Hindlimb muscle (tissue), 1 donor: ENCODE measurements at regions not wholly inside any gene's neighbourhood (a gene's known extent, or its start where the extent isn't known, plus 50 kb on each side); places are given as distances from the start of the nearest gene placed in this dataset.

Experiments used
- DNase-seq: peaks from one replicate; pipeline ENCODE4 v3.0.0-alpha.2; 2013

- no peak for DNase-seq
These were observed 73.2 kb downstream of the GPR37 start for GRCh38 chr7:124692425-124692824.

GRCh38 chr7:124690840-124691239 is 74.8 kb downstream of the GPR37 start:
- DNase-seq = no peak

- no peak for DNase-seq
These were observed 75.7 kb downstream of the GPR37 start for GRCh38 chr7:124689931-124690330.

DNA sequence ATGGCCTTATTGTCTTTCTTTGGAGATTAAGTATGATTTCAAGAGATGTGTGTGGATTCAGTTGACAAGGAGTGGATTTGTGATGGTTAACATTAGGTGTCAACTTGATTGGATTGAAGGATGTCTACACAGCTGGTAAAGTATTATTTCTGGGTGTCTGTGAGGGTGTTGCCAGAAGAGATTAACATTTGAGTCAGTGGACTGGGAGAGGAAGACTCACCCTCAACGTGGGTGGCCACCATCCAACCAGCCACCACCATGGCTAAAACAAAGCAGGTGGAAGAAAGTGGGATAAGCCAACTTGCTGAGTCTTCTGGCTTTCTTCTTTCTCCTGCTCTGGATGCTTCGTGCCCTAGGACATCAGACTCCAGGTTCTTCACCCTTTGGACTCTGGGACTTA is 76.1 kb downstream of the GPR37 start:
- DNase-seq = no peak

DNA sequence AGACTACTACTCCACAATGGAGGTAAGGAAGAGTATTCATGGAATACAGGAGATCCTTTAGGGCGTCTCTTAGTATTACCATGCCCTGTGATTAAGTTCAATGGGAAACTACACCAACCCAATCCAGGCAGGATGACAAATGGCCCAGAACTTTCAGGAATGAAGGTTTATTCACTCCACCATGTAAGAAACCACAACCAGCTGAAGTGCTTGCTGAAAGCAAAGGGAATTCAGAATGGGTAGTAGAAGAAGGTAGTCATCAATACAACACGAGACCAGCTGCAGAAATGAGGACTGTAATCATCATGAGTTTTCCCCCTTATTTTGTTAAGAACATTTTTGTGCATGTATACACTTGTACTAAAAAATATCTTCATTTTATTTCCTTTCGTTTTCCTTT is 76.6 kb downstream of the GPR37 start:
- DNase-seq = no peak

- peak; percentile 16 for DNase-seq
These were observed 78.9 kb downstream of the GPR37 start for GRCh38 chr7:124686543-124687171.

GRCh38 chr7:124681946-124682345 is 83.6 kb downstream of the GPR37 start:
- DNase-seq = no peak

DNA sequence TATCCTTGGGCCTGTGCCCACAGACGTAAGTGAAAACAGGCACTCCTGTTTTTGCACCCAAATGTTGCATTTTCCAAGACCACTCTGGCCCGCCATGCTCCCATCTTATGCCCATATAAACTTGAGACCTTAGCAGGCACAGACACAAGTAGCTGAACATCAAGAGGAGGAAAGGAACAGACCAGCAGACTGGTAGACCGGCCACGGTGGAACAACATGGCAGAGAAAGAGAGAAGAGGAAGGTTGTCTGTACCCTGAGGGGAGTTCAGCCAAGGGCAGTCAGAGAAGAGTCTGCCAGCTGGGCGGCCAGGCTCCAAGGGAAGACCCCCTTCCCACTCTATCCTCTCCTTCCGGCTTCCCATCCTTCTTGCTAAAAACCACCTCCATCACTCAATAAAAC is 85.3 kb downstream of the GPR37 start:
- no peak for DNase-seq

- no peak for DNase-seq
These were observed 85.9 kb downstream of the GPR37 start for GRCh38 chr7:124679586-124680225.

DNA sequence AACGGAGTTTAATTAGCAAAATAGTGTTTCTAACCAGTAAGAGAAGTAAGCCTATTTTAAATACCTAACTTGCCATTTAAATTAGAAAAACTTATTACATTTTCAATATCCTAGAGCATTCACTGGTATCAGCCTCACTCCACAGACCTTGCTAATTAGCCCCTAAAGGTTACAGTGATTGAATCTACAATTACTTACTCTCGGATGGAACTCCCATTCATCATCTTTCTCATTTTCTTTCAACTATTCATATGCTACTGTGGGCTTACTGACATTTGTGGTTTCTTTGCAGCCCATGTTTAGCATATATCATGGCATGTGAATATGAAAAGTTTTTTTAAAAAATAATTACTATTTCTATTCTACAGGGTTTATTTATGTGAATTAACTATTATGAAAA is 86.4 kb downstream of the GPR37 start:
- no peak for DNase-seq

DNA sequence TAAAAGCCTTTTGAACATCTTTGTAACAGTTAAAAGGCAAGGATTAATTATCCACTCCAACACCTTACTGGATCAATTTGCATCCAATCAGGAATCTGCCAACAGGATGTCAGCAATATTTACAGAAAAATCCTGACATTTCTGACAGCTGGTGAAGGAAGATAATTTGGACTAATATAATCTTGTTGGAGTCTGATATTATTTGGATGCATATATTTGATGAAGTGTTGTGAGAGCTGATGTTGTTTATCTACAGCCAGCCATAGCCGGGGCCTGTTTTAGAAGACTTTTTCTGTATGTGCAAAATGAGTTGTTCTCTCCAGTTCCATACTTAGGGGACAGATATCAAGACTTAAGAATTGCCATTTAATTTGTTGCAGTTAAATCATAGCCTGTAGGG is 91.1 kb downstream of the GPR37 start:
- no peak for DNase-seq

- DNase-seq = no peak
These were observed 93.6 kb downstream of the GPR37 start for GRCh38 chr7:124672011-124672410.

GRCh38 chr7:124667312-124668153 is 98.1 kb downstream of the GPR37 start:
- DNase-seq = no peak

- DNase-seq = no peak
These were observed 102.7 kb downstream of the GPR37 start for GRCh38 chr7:124662937-124663336.

- DNase-seq = no peak
These were observed 103.2 kb downstream of the GPR37 start for GRCh38 chr7:124662372-124662771.

DNA sequence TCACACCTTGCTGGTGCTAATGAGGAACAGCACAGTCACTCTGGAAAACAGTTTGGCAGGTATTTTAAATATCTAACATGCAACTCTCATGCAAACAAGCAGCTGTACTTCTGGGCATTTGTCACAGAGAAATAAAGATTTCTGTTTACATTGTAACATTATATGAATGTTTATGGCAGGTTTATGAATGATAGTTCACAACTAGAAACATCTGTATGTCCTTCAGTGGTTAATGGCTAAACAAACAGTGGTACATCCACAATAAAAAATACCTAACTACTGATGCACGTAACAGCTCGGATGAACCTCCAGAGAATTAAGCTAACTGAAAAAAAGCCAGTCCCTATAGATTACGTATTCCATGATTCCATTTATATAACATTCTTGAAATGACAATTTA is 109.6 kb downstream of the GPR37 start:
- DNase-seq = no peak

DNA sequence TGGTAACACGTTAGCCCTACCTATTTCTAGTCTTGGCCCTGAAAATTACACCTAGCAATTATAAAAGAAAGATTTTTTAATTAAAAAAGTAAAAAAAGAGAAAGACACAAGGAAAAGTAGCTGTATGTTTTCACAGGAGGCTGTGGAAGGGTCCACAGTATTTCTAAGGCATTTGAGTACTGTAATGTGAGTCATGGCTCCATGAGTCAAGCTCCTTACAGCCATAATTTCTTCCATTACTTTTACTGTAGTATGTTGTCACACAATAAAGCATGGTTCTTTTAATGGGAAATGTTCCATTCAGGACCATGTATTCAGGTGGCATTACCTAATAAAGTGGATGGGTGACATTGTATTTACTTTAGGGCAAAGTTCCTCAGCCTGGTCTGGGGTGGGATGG is 113.4 kb downstream of the GPR37 start:
- no peak for DNase-seq

DNA sequence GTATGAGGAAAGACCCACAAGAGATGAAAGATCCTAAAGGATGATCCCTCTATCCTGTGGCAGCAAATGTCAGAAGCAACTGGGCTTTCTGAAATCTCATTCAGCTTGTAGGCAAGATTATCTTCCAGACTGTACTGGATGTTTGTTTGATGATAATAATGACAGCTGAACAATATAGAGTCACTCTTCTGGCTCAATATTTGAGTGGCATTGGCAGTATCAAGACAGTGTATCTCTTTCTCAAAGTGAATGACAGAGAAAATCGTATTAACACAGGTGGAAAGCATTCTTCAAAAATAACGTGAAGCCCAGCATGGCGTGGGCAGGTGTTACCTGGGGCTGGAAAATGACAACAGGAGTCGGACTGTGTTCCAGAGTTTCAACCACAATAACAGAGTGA is 114.5 kb downstream of the GPR37 start:
- DNase-seq = no peak

DNA sequence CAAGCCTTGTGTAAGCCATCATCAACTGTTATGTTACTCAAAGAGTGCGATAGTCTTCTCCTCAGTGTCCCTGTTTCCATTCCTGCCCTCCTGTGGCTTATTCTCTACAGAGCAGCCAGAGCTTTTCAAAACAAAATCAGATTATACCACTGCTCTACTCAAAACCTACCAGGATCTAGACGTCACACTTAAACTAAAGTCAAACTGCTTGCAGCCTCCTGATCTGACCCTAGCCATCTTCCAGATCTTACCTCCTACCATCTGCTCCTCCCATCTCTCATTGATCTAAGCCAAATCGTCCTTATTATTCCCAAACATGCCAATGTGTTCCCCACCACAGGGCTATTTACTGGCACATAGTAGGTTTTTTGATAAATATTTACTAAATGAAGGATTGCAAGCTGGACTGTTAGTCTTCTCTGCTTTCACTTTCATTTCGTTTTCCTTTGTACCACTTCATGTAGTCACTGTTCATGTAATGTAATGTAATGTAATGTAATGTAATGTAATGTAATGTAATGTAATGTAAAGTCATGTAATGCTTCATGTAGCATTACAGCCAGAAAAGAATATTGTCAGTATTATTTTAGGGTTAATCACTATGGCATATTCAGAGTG is 116.1 kb downstream of the GPR37 start:
- DNase-seq = no peak

DNA sequence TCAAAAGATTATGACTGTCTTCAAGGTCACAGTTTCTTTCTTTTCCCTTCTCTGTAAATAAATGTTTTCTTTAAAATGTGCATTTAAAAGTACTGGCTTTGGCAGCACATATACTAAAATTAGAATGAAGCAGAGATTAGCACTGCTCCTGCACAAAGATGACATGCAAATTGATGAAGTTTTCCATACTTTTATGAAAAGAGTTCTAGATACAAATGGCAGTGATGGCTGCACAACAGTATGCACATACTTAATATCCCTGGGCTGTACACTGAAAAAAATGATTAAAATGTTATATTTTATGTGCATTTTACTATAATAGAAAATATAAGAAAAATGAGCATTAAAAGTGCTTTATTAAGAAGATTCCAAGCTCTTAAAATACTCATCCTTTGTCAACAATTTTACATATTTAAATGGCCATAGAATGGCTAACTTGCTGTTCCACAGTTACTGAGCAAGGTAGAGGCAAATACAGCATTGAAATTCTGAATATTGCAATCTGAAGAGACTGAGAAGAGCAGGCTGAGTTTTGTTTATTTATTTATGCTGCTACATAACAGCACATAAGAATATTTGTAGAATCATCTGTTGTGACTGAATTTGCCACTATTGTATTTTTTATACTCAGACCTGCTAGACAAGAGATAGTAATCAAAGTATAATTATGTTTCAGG is 117.8 kb downstream of the GPR37 start:
- DNase-seq = no peak

DNA sequence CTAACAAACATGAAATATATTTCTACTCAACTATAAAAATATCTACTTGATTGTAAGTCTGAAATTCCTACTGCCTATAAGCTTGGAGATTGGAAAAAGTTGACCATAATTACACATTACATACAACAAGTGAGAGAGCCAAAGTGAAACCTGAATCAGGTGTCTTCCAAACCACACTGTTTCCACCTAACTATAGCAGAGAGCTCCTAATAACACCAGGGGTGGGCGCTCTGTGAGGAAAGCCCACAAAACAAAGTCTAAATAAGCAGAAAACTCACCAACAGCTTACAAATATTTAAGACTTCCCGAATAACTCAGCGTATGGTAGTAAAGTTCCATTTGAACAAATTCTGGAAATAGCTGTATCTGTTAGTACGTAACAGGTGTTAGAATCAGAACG is 119.9 kb downstream of the GPR37 start:
- DNase-seq = no peak

- no peak for DNase-seq
These were observed 122.2 kb downstream of the GPR37 start for GRCh38 chr7:124643311-124643811.

DNA sequence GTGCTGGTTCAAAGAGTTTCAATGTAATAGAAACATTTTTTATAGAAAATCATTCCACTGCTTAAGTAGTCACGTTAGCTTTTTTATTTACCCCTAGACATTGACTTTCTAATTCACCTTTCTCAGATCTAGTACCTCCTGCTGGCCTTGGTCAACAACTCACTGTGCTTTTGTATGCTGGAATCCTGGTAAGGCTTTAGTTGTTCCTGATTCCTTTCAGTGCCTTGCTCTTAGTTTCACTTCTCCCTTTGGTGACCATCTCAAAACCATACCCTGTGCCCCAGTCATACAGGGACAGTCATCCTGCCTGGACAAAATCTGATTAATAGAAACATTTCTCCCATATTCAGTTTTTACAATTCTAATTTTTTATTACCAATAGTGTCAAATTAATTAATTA is 130.2 kb downstream of the GPR37 start:
- DNase-seq = no peak
